HepG2 (cell line): ENCODE measurements at regions not wholly inside any gene's neighbourhood (a gene's known extent, or its start where the extent isn't known, plus 50 kb on each side); places are given as distances from the start of the nearest gene placed in this dataset.

Source experiments
- ATAC-seq: fragments of 200-7000 bp; cut with Tn5 transposase; 3 replicates; pipeline ENCODE4 v1.9.1; 2020; ENCODE audit warnings: mild to moderate bottlenecking, moderate library complexity
- BruUV-seq: library from RNA; stranded (reverse); fragments of 400-500 nt; replicated peaks from 2 replicates; lab custom pipeline; 2021; lab: Mats Ljungman, UMichigan
- CTCF ChIA-PET: fragments of 300-600 bp; formaldehyde crosslinking; extraction: SDS; loops from one replicate; lab custom pipeline; 2021; ENCODE audit warnings: low total read pairs, inconsistent platforms, low intra/inter-chr PET ratio; lab: Yijun Ruan, JAX
- POLR2A ChIA-PET: fragments of 350-600 bp; sonication (Branson Sonifier 250); formaldehyde crosslinking; loops from one replicate; lab custom pipeline; 2020; ENCODE audit warnings: antibody characterized with exemption, inconsistent platforms; lab: Yijun Ruan, JAX
- DNase-seq: peaks from one replicate; pipeline ENCODE4 v3.0.0-alpha.2; 2015; ENCODE audit warnings: low spot score
- FAIRE-seq: peaks from 3 replicates; lab custom pipeline; 2011; peaks lifted over from hg19 to GRCh38; lab: Jason Lieb, UNC
- H2AFZ ChIP-seq: one replicate; pipeline ENCODE4 v1.6.1; 2011; ENCODE audit warnings: low read length, inconsistent platforms
- H3K27ac ChIP-seq: fragments of 300-600 bp; 3 replicates; pipeline ENCODE4 v1.8.0; 2011; ENCODE audit warnings: mixed run types, mild to moderate bottlenecking, mixed read lengths, low read length, inconsistent platforms; ENCODE audit not compliant: insufficient read depth; ENCODE audit errors: extremely low read length
- H3K27me3 ChIP-seq, 2 experiments: fragments of 200-600 bp in 1 of 2; 2 replicates in 1 of 2; 3 replicates in 1 of 2; pipeline versions ENCODE4 v1.6.0 to v1.8.0; 2011; ENCODE audit warnings: low read length in 2 of 2, mild to moderate bottlenecking in 2 of 2, moderate library complexity in 2 of 2, inconsistent platforms in 1 of 2; ENCODE audit not compliant: insufficient read depth in 2 of 2, control insufficient read depth in 1 of 2
- H3K36me3 ChIP-seq, 2 experiments: fragments of 200-600 bp in 1 of 2; replicated peaks in 1 of 2; 2 replicates in 1 of 2; 3 replicates in 1 of 2; pipeline versions ENCODE4 v1.5.1 to v1.8.0; 2011; ENCODE audit warnings: low read length in 2 of 2, inconsistent platforms in 1 of 2; ENCODE audit not compliant: insufficient read depth in 2 of 2, control insufficient read depth in 1 of 2
- H3K4me1 ChIP-seq: 2 replicates; pipeline ENCODE4 v1.5.1; 2012; ENCODE audit warnings: low read length, inconsistent platforms; ENCODE audit not compliant: insufficient read depth
- H3K4me2 ChIP-seq: 2 replicates; pipeline ENCODE4 v1.6.0; 2011; ENCODE audit warnings: low read depth, low read length, inconsistent platforms
- H3K4me3 ChIP-seq, 3 experiments: fragments of 200-600 bp in 1 of 3; sonication (generic), shearing (Covaris generic) in 1 of 3; replicated peaks in 1 of 3; 2 replicates each; pipeline ENCODE4 v1.5.1; 2011 to 2016; ENCODE audit warnings: low read length in 3 of 3, inconsistent platforms in 2 of 3, low read depth in 2 of 3, mild to moderate bottlenecking in 2 of 3, control low read depth in 1 of 3, mixed read lengths in 1 of 3; ENCODE audit not compliant: insufficient read depth in 1 of 3
- H3K79me2 ChIP-seq: one replicate; pipeline ENCODE4 v1.6.1; 2011; ENCODE audit warnings: low read length, inconsistent platforms; ENCODE audit not compliant: insufficient read depth
- H3K9ac ChIP-seq: 2 replicates; pipeline ENCODE4 v1.6.0; 2011; ENCODE audit warnings: mild to moderate bottlenecking, low read depth, low read length, inconsistent platforms; ENCODE audit not compliant: insufficient read depth
- H3K9me3 ChIP-seq: 2 replicates; pipeline ENCODE4 v1.5.1; 2012; ENCODE audit warnings: mild to moderate bottlenecking, low read length
- H4K20me1 ChIP-seq: 2 replicates; pipeline ENCODE4 v1.6.0; 2011; ENCODE audit warnings: inconsistent platforms, mild to moderate bottlenecking, low read length, moderate library complexity; ENCODE audit not compliant: insufficient read depth
- ERF ChIP-seq: IDR thresholded peaks from 2 replicates; pipeline ENCODE4 v1.6.1; 2018; ENCODE audit warnings: missing biosample characterization, missing genetic modification reagents
- KAT7 ChIP-seq: IDR thresholded peaks from 2 replicates; pipeline ENCODE4 v1.6.1; 2018; ENCODE audit warnings: borderline replicate concordance, missing compliant biosample characterization
- KLF16 ChIP-seq, 2 experiments: sonication (generic) in 1 of 2; formaldehyde crosslinking in 1 of 2; IDR thresholded peaks; 2 replicates each; pipeline versions ENCODE4 v1.6.1 to v1.8.0; 2016 to 2023; ENCODE audit warnings: missing genetic modification reagents in 2 of 2, missing compliant biosample characterization in 1 of 2
- MAF1 ChIP-seq: sonication (generic); formaldehyde crosslinking; IDR thresholded peaks from 2 replicates; pipeline ENCODE4 v1.5.0; 2020; ENCODE audit warnings: missing genetic modification reagents, borderline replicate concordance
- POLR2AphosphoS2 ChIP-seq: IDR thresholded peaks from 2 replicates; pipeline ENCODE4 v1.6.1; 2011; ENCODE audit warnings: low read depth, low read length, improper control_type of control experiment
- SMAD1 ChIP-seq: sonication (generic); formaldehyde crosslinking; IDR thresholded peaks from 2 replicates; pipeline ENCODE4 v1.4.0; 2020; ENCODE audit warnings: missing genetic modification reagents, low read depth, mild to moderate bottlenecking, borderline replicate concordance
- SRSF1 ChIP-seq: fragments of 200-400 bp; formaldehyde crosslinking; optimal IDR thresholded peaks from 2 replicates; pipeline ENCODE3; 2017; ENCODE audit warnings: mild to moderate bottlenecking, low read depth, low read length, moderate library complexity
- THAP7 ChIP-seq: sonication (generic); formaldehyde crosslinking; IDR thresholded peaks from 2 replicates; pipeline ENCODE4 v1.8.1; 2023; ENCODE audit warnings: mild to moderate bottlenecking, missing genetic modification reagents
- TMF1 ChIP-seq: sonication (generic); formaldehyde crosslinking; IDR thresholded peaks from 2 replicates; pipeline ENCODE4 v1.8.1; 2022; ENCODE audit warnings: low read depth, missing genetic modification reagents
- ZBTB46 ChIP-seq: sonication (generic); formaldehyde crosslinking; IDR thresholded peaks from 2 replicates; pipeline ENCODE4 v1.4.0; 2020; ENCODE audit warnings: mild to moderate bottlenecking, missing genetic modification reagents, borderline replicate concordance
- ZNF280D ChIP-seq: sonication (generic); formaldehyde crosslinking; IDR thresholded peaks from 2 replicates; pipeline ENCODE4 v1.5.1; 2020; ENCODE audit warnings: mild to moderate bottlenecking, missing genetic modification reagents
- ZNF530 ChIP-seq: sonication (generic); formaldehyde crosslinking; IDR thresholded peaks from 2 replicates; pipeline ENCODE4 v1.5.0; 2020; ENCODE audit warnings: low read depth, mild to moderate bottlenecking, missing genetic modification reagents
- ZNF776 ChIP-seq: sonication (generic); formaldehyde crosslinking; IDR thresholded peaks from 2 replicates; pipeline ENCODE4 v1.4.0; 2020; ENCODE audit warnings: mild to moderate bottlenecking, missing genetic modification reagents
- ZSCAN29 ChIP-seq: sonication (generic); formaldehyde crosslinking; conservative IDR thresholded peaks from 2 replicates; pipeline ENCODE4 v1.4.0; 2020; ENCODE audit warnings: mild to moderate bottlenecking, missing genetic modification reagents
- WGBS: methylation state at CpG from one replicate; pipeline ENCODE4 v1.1.6; 2017; ENCODE audit warnings: low lambda C conversion rate; 5-methylcytosine and 5-hydroxymethylcytosine counted together
- in situ Hi-C: cut with HindIII; loops from 2 replicates; pipeline ENCODE4 v1.10.0; 2017; ENCODE audit warnings: low pct_unique_long_range_greater_than_20kb; ENCODE audit not compliant: extremely low pct_ligation_motif_present
- intact Hi-C: fragments of 100-400 bp; cut with micrococcal nuclease; formaldehyde crosslinking; loops from one replicate; pipeline ENCODE4 v1.10.0; 2022; ENCODE audit not compliant: unreplicated experiment

DNA sequence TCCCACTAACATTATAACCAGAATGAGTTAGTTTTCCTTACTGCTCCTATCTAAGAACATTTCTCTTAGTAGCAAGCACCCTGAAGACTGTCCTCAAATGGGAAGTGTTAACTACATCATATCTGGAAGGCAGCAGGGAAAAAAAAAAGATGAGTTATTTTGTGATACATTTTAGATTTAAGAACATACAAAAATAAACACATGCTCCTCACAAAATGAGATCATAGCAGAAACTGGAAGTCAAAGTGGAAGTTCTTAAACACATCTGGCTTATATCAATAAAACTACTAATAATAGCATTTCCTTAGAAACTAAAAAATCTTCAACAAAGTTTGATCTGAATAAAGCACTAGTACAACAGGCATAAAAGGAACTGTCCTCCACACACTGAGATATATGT lies 70.4 kb downstream of the SLITRK6 start:
- in situ Hi-C loops (no loop called here), intact Hi-C loops (no loop called here)
- ATAC-seq (no peak), DNase-seq (no peak), FAIRE-seq (no peak)
- no TSS peak for BruUV-seq
- Histone ChIP-seq H3K36me3 (no peaks in the 10 kb centered on the region), H3K4me3 (no peak overlapping the region), H3K4me1 (no peaks in the 10 kb centered on the region), H3K9ac (no peak overlapping the region), H4K20me1 (no peaks in the 10 kb centered on the region), H3K4me2 (no peak overlapping the region), H3K79me2 (no peaks in the 10 kb centered on the region), H3K9me3 (no peaks in the 10 kb centered on the region; the same call in 1 of the 2 replicates), H3K27ac (no peak overlapping the region), H3K27me3 (no peaks in the 10 kb centered on the region), H2AFZ (no peak overlapping the region)
- ChIA-PET CTCF (no interaction called here), POLR2A (no interaction called here)
- TF ChIP-seq ZNF530 (CRISPR knock-in tag), result no peak
- TF ChIP-seq ZSCAN29 (CRISPR knock-in tag), result no peak
- TF ChIP-seq SMAD1, result no peak
- TF ChIP-seq TMF1 (CRISPR knock-in tag), result no peak
- TF ChIP-seq ZNF280D (CRISPR knock-in tag), result no peak
- TF ChIP-seq SRSF1, result no peak
- no peak for TF ChIP-seq ERF

DNA sequence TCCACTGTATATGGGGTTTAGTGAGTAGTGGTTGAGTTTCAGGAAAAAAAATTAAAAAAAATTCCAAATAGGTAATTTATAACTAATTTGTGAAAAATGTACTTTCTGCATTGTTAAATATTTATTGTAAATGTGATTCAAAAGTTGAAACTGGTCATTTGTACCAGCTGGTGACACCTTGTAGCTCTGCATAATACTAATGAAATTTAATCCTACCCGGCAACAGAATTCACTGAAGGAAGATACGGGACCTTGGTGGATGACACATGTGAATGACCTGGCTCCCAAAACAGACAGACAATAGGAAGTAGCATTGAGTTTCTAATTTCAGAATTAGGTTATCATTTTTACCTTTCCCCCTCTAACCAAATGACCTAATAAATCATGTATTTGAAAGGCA lies 73.8 kb downstream of the SLITRK6 start:
- H3K79me2 ChIP-seq, result no peaks in the 10 kb centered on the region
- ChIA-PET CTCF (no interaction called here), POLR2A (no interaction called here)
- H3K9me3 ChIP-seq, result no peaks in the 10 kb centered on the region
- intact Hi-C loops, result no loop called here
- in situ Hi-C loops, result no loop called here
- no peaks in the 10 kb centered on the region for H3K27me3 ChIP-seq
- H3K9ac ChIP-seq, result no peak overlapping the region
- FAIRE-seq (no peak), ATAC-seq (no peak), DNase-seq (no peak)
- H2AFZ ChIP-seq, result no peak overlapping the region
- H4K20me1 ChIP-seq, result no peaks in the 10 kb centered on the region
- H3K4me3 ChIP-seq, result no peak overlapping the region
- no peaks in the 10 kb centered on the region for H3K4me1 ChIP-seq
- no peak overlapping the region for H3K4me2 ChIP-seq
- BruUV-seq, result no TSS peak
- 7% methylated on average over 2 of the region's 2 CpGs for WGBS
- no peaks in the 10 kb centered on the region for H3K36me3 ChIP-seq
- H3K27ac ChIP-seq, result no peak overlapping the region
- TF ChIP-seq POLR2AphosphoS2 (no peak), KLF16 (CRISPR knock-in tag; IDR thresholded peaks at IDR 0.05) (no peak), KAT7 (CRISPR knock-in tag) (no peak), THAP7 (no peak), MAF1 (CRISPR knock-in tag) (no peak), ZBTB46 (CRISPR knock-in tag) (no peak), ZNF776 (CRISPR knock-in tag) (no peak)
